ENCODE measurements at regions not wholly inside any gene's neighbourhood (a gene's known extent, or its start where the extent isn't known, plus 50 kb on each side); places are given as distances from the start of the nearest gene placed in this dataset.

DNA sequence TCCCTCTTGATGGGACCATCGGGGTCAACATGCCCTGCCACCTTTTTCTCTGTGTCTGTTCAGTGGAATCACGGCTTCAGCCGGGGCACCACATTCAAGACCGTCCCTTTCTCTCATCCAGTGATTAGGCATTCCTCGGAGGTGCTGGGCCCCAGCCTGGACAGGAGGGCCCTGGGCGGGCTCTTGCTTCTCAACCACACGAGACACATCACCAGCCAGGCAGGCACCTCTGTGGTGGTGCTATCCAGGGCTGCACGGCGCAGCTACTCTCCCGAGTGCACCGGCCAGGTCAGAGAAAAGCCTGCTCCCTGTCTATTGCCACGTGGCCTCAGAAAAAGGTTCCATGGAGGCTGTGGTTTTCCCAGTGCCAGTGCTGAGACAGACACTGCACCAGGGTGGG is 255.2 kb upstream of the IRX1 start:
- TF ChIP-seq EZH2 (IDR thresholded peaks at IDR 0.05; ENCODE audit: insufficient read depth, poor library complexity, severe bottlenecking) (no peak), EZH2phosphoT487 (IDR thresholded peaks at IDR 0.05; ENCODE audit: insufficient read depth, low read depth) (no peak)

All from GM23248 (cell line).